DND-41 (cell line): ENCODE measurements at regions not wholly inside any gene's neighbourhood (a gene's known extent, or its start where the extent isn't known, plus 50 kb on each side); places are given as distances from the start of the nearest gene placed in this dataset.

Experiments
- EZH2 ChIP-seq: IDR thresholded peaks from 3 replicates; pipeline ENCODE4 v1.6.1; 2012; ENCODE audit warnings: borderline replicate concordance, low read depth, mild to moderate bottlenecking, moderate library complexity, low read length, inconsistent platforms; ENCODE audit not compliant: severe bottlenecking
- TF ChIP-seq, protein P1 (sequence below): IDR thresholded peaks from 2 replicates; pipeline ENCODE4 v1.5.1; 2012; ENCODE audit warnings: borderline replicate concordance, low read length, moderate library complexity, mild to moderate bottlenecking; ENCODE audit not compliant: poor library complexity, severe bottlenecking; ENCODE audit errors: extremely low read depth

DNA sequence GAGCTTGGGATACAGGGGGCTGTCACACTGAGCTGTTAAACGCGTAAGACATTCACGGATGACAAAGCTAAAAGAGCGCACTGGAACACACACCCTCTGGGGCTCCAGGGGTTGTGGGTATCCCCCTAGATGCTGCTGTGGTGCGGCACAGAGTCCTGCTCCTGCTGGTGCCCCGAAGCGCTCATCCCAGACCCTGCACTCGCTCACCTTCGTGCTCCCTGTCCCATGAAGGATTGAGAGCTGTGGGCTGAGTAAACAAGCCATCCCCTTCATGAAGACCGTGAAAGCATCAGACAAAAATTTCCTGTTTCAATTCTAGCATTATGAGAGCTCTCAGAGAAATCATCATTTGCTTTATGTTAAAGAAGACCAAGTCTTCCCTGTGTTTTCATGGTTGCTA, 463.5 kb upstream of the ADGRL2 start:
- no peak for TF ChIP-seq EZH2
- TF ChIP-seq, protein P1, sequence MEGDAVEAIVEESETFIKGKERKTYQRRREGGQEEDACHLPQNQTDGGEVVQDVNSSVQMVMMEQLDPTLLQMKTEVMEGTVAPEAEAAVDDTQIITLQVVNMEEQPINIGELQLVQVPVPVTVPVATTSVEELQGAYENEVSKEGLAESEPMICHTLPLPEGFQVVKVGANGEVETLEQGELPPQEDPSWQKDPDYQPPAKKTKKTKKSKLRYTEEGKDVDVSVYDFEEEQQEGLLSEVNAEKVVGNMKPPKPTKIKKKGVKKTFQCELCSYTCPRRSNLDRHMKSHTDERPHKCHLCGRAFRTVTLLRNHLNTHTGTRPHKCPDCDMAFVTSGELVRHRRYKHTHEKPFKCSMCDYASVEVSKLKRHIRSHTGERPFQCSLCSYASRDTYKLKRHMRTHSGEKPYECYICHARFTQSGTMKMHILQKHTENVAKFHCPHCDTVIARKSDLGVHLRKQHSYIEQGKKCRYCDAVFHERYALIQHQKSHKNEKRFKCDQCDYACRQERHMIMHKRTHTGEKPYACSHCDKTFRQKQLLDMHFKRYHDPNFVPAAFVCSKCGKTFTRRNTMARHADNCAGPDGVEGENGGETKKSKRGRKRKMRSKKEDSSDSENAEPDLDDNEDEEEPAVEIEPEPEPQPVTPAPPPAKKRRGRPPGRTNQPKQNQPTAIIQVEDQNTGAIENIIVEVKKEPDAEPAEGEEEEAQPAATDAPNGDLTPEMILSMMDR: no peak
